Gastrocnemius medialis (tissue), 4 donors: ENCODE measurements at regions not wholly inside any gene's neighbourhood (a gene's known extent, or its start where the extent isn't known, plus 50 kb on each side); places are given as distances from the start of the nearest gene placed in this dataset.

Experiments
- ATAC-seq, 2 donors: fragments of 150-250 bp; one replicate each; pipeline ENCODE4 v1.9.1; 2016
- DNase-seq, 2 donors: peaks; one replicate each; pipeline ENCODE4 v3.0.0-alpha.2; 2019
- H3K27ac ChIP-seq, 4 donors: fragments of 200-600 bp; sonication (generic); 1 replicate in 1 of 4; 2 replicates in 3 of 4; pipeline ENCODE4 v1.5.1; 2016 to 2018; ENCODE audit warnings: mild to moderate bottlenecking in 2 of 4, moderate library complexity in 1 of 4
- H3K27me3 ChIP-seq, 3 donors: fragments of 200-600 bp; sonication (generic) in 2 of 3; 1 replicate in 1 of 3; 2 replicates in 2 of 3; pipeline versions ENCODE4 v1.5.1 to v1.6.0; 2016 to 2019; ENCODE audit warnings: mild to moderate bottlenecking in 1 of 3, moderate library complexity in 1 of 3
- H3K36me3 ChIP-seq, 2 donors: fragments of 200-600 bp; sonication (generic) in 1 of 2; one replicate each; pipeline ENCODE4 v1.5.1; 2017 to 2018
- H3K4me1 ChIP-seq, 2 donors: fragments of 200-600 bp; sonication (generic) in 1 of 2; one replicate each; pipeline ENCODE4 v1.5.1; 2016 to 2017; ENCODE audit warnings: mild to moderate bottlenecking in 2 of 2
- H3K4me3 ChIP-seq, 4 donors: fragments of 200-600 bp; sonication (generic) in 3 of 4; 1 replicate in 1 of 4; 2 replicates in 3 of 4; pipeline ENCODE4 v1.5.1; 2016 to 2019; ENCODE audit warnings: mild to moderate bottlenecking in 2 of 4
- H3K9me3 ChIP-seq, 3 donors: fragments of 200-600 bp; sonication (generic) in 2 of 3; 1 replicate in 1 of 3; 2 replicates in 2 of 3; pipeline ENCODE4 v1.5.1; 2016 to 2019
- CTCF ChIP-seq, 5 experiments: fragments of 450-650 bp in 3 of 5; fragments of 200-600 bp in 2 of 5; sonication (generic) in 2 of 5; IDR thresholded peaks in 4 of 5; conservative IDR thresholded peaks in 1 of 5; 1 replicate in 4 of 5; 2 replicates in 1 of 5; pipeline ENCODE4 v1.5.1; 2016 to 2019; ENCODE audit warnings: antibody characterized with exemption in 5 of 5, mild to moderate bottlenecking in 3 of 5, moderate library complexity in 3 of 5
- POLR2A ChIP-seq, 2 donors: fragments of 450-650 bp; IDR thresholded peaks; one replicate each; pipeline ENCODE4 v1.6.1; 2017; ENCODE audit warnings: antibody characterized with exemption in 2 of 2, mild to moderate bottlenecking in 2 of 2, moderate library complexity in 2 of 2
- in situ Hi-C, 4 donors: fragments of 200-750 bp; cut with MboI; loops; one replicate each; pipeline versions ENCODE4 v1.15.0 to v1.8.0; 2017; ENCODE audit warnings: low sequenced_read_pairs in 4 of 4
- intact Hi-C: fragments of 100-400 bp; cut with DNase I; formaldehyde crosslinking; loops from one replicate; pipeline ENCODE4 v1.15.1; 2023; ENCODE audit warnings: low total_unique reads

- Histone ChIP-seq H3K36me3 (no peaks in the 10 kb centered on the region), H3K4me3 (no peak overlapping the region), H3K27me3 (no peaks in the 10 kb centered on the region), H3K4me1 (no peaks in the 10 kb centered on the region), H3K9me3 (peaks cover 0 to 7% (median 0%) of the 10 kb centered on the region in 3 donors), H3K27ac (no peak overlapping the region)
- DNase-seq: no peak
- TF ChIP-seq POLR2A (IDR thresholded peaks at IDR 0.05) (no peak), CTCF (IDR thresholded peaks at IDR 0.05 in 4 of 5, conservative IDR thresholded peaks at IDR 0.05 in 1 of 5) (no peak)
- in situ Hi-C loops (no loop called here), intact Hi-C loops (no loop called here)
- no peak for ATAC-seq
Measured at GRCh38 chr2:58484629-58485028, 243.5 kb upstream of the FANCL start.

GRCh38 chr2:58484221-58484620, 243.1 kb upstream of the FANCL start:
- DNase-seq (no peak), ATAC-seq (no peak)
- intact Hi-C loops: no loop called here
- peaks cover 0 to 7% (median 0%) of the 10 kb centered on the region in 3 donors for H3K9me3 ChIP-seq
- H3K4me3 ChIP-seq: no peak overlapping the region
- no peaks in the 10 kb centered on the region for H3K36me3 ChIP-seq
- H3K27me3 ChIP-seq: no peaks in the 10 kb centered on the region
- in situ Hi-C loops: no loop called here
- H3K4me1 ChIP-seq: no peaks in the 10 kb centered on the region
- TF ChIP-seq POLR2A (IDR thresholded peaks at IDR 0.05) (no peak), CTCF (IDR thresholded peaks at IDR 0.05 in 4 of 5, conservative IDR thresholded peaks at IDR 0.05 in 1 of 5) (no peak)
- H3K27ac ChIP-seq: no peak overlapping the region

- in situ Hi-C loops (no loop called here), intact Hi-C loops (no loop called here)
- no peak overlapping the region for H3K4me3 ChIP-seq
- H3K27ac ChIP-seq: no peak overlapping the region
- DNase-seq (no peak), ATAC-seq (no peak)
- H3K4me1 ChIP-seq: no peaks in the 10 kb centered on the region
- no peaks in the 10 kb centered on the region for H3K36me3 ChIP-seq
- H3K27me3 ChIP-seq: no peaks in the 10 kb centered on the region
- H3K9me3 ChIP-seq: peaks cover 0 to 7% (median 0%) of the 10 kb centered on the region in 3 donors
- TF ChIP-seq POLR2A (IDR thresholded peaks at IDR 0.05): no peak
- no peak for TF ChIP-seq CTCF (IDR thresholded peaks at IDR 0.05 in 4 of 5, conservative IDR thresholded peaks at IDR 0.05 in 1 of 5)
Measured at GRCh38 chr2:58483307-58483706, 242.2 kb upstream of the FANCL start.

- Histone ChIP-seq H3K27ac (no peak overlapping the region), H3K9me3 (peaks cover 0 to under 1% (median 0%) of the 10 kb centered on the region in 3 donors), H3K36me3 (no peaks in the 10 kb centered on the region), H3K4me3 (no peak overlapping the region), H3K4me1 (no peaks in the 10 kb centered on the region), H3K27me3 (no peaks in the 10 kb centered on the region)
- in situ Hi-C loops (no loop called here), intact Hi-C loops (no loop called here)
- TF ChIP-seq CTCF (IDR thresholded peaks at IDR 0.05 in 4 of 5, conservative IDR thresholded peaks at IDR 0.05 in 1 of 5) (no peak), POLR2A (IDR thresholded peaks at IDR 0.05) (no peak)
- ATAC-seq: no peak
- DNase-seq: no peak
Measured at GRCh38 chr2:58481670-58482069, 240.5 kb upstream of the FANCL start.

- no peak overlapping the region for H3K4me3 ChIP-seq
- H3K4me1 ChIP-seq: no peaks in the 10 kb centered on the region
- DNase-seq (no peak), ATAC-seq (no peak)
- no peak overlapping the region for H3K27ac ChIP-seq
- no peaks in the 10 kb centered on the region for H3K9me3 ChIP-seq
- in situ Hi-C loops (no loop called here), intact Hi-C loops (no loop called here)
- no peaks in the 10 kb centered on the region for H3K27me3 ChIP-seq
- TF ChIP-seq CTCF (IDR thresholded peaks at IDR 0.05 in 4 of 5, conservative IDR thresholded peaks at IDR 0.05 in 1 of 5) (no peak), POLR2A (IDR thresholded peaks at IDR 0.05) (no peak)
- H3K36me3 ChIP-seq: no peaks in the 10 kb centered on the region
Measured at GRCh38 chr2:58480141-58480540, 239.0 kb upstream of the FANCL start.
